A549 (cell line): ENCODE measurements at regions not wholly inside any gene's neighbourhood (a gene's known extent, or its start where the extent isn't known, plus 50 kb on each side); places are given as distances from the start of the nearest gene placed in this dataset.

Experiments
- ATAC-seq, 2 experiments: fragments of 200-7000 bp in 1 of 2; fragments of >200 bp in 1 of 2; cut with Nextera tagmentation in 1 of 2; cut with Tn5 transposase in 1 of 2; 3 replicates each; pipeline versions ENCODE4 v1.8.0 to v1.9.1; 2018 to 2020; ENCODE audit warnings: mild to moderate bottlenecking in 1 of 2, moderate library complexity in 1 of 2
- CTCF ChIA-PET: fragments of 300-600 bp; sonication (Branson Sonifier 250); formaldehyde crosslinking; extraction: SDS; loops from one replicate; lab custom pipeline; 2021; ENCODE audit warnings: antibody characterized with exemption, inconsistent platforms; lab: Yijun Ruan, JAX
- POLR2A ChIA-PET: fragments of 350-600 bp; formaldehyde crosslinking; extraction: SDS; loops from one replicate; lab custom pipeline; 2021; ENCODE audit warnings: antibody characterized with exemption, inconsistent platforms; lab: Yijun Ruan, JAX
- DNase-seq, 2 experiments: peaks; one replicate each; pipeline versions ENCODE4 v3.0.0 to v3.0.0-alpha.2; 2011 to 2016; ENCODE audit warnings: low read depth in 1 of 2, low spot score in 1 of 2
- FAIRE-seq: peaks from 2 replicates; lab custom pipeline; 2011; peaks lifted over from hg19 to GRCh38; lab: Jason Lieb, UNC
- H3K27ac ChIP-seq, 2 experiments: fragments of >200 bp; sonication (Bioruptor Twin); formaldehyde crosslinking; 3 replicates each; pipeline ENCODE4 v1.5.1; 2016 to 2017
- H3K4me1 ChIP-seq: fragments of >200 bp; sonication (Bioruptor Twin); formaldehyde crosslinking; 3 replicates; pipeline ENCODE4 v1.6.1; 2016
- H3K4me2 ChIP-seq: fragments of >200 bp; sonication (Bioruptor Twin); formaldehyde crosslinking; 3 replicates; pipeline ENCODE4 v1.6.1; 2016
- H3K4me3 ChIP-seq: fragments of >200 bp; sonication (Bioruptor Twin); formaldehyde crosslinking; 3 replicates; pipeline ENCODE4 v1.5.1; 2016
- H3K9me3 ChIP-seq: fragments of >200 bp; sonication (Bioruptor Twin); formaldehyde crosslinking; 3 replicates; pipeline ENCODE4 v1.6.1; 2016
- CBX8 ChIP-seq: fragments of 200-600 bp; sonication (generic); IDR thresholded peaks from 2 replicates; pipeline ENCODE4 v1.6.1; 2016
- CHD2 ChIP-seq: fragments of 150-350 bp; IDR thresholded peaks from 2 replicates; pipeline ENCODE4 v1.6.1; 2014; ENCODE audit warnings: low read length; ENCODE audit not compliant: partially characterized antibody
- CHD4 ChIP-seq: fragments of 200-600 bp; sonication (generic); IDR thresholded peaks from 2 replicates; pipeline ENCODE4 v1.6.1; 2016; ENCODE audit warnings: antibody characterized with exemption, mild to moderate bottlenecking, borderline replicate concordance
- EHMT2 ChIP-seq: fragments of 200-600 bp; sonication (generic); IDR thresholded peaks from 2 replicates; pipeline ENCODE4 v1.6.1; 2016; ENCODE audit warnings: antibody characterized with exemption, low read depth, mild to moderate bottlenecking, moderate library complexity
- ESRRA ChIP-seq: fragments of 150-350 bp; IDR thresholded peaks from 2 replicates; pipeline ENCODE4 v1.6.1; 2014; ENCODE audit warnings: mild to moderate bottlenecking, low read length, borderline replicate concordance
- FOSB ChIP-seq: fragments of 250-450 bp; sonication (Bioruptor Pico); IDR thresholded peaks from 2 replicates; pipeline ENCODE4 v1.5.0; 2020; ENCODE audit warnings: mild to moderate bottlenecking, moderate library complexity
- FOSL2 ChIP-seq, 2 experiments: fragments of 450-650 bp in 1 of 2; fragments of >200 bp in 1 of 2; sonication (Bioruptor Twin) in 1 of 2; formaldehyde crosslinking; IDR thresholded peaks; 2 replicates each; pipeline versions ENCODE4 v1.5.0 to v1.6.1; 2016 to 2020; ENCODE audit warnings: mild to moderate bottlenecking in 1 of 2, moderate library complexity in 1 of 2
- GATA3 ChIP-seq: IDR thresholded peaks from 2 replicates; pipeline ENCODE4 v1.6.1; 2012; ENCODE audit warnings: borderline replicate concordance
- HEYL ChIP-seq: fragments of 250-450 bp; sonication (Bioruptor Pico); IDR thresholded peaks from 2 replicates; pipeline ENCODE4 v1.8.0; 2021; ENCODE audit warnings: mild to moderate bottlenecking, moderate library complexity
- HMGXB4 ChIP-seq: fragments of 250-450 bp; sonication (Bioruptor Pico); IDR thresholded peaks from 2 replicates; pipeline ENCODE4 v1.5.0; 2021; ENCODE audit warnings: mild to moderate bottlenecking, moderate library complexity, borderline replicate concordance
- HOXB5 ChIP-seq: fragments of 250-450 bp; sonication (Bioruptor Pico); IDR thresholded peaks from 2 replicates; pipeline ENCODE4 v1.5.0; 2020; ENCODE audit warnings: mild to moderate bottlenecking, moderate library complexity
- JUN ChIP-seq, 2 experiments: fragments of >200 bp; sonication (Bioruptor Twin); formaldehyde crosslinking; IDR thresholded peaks; 2 replicates in 1 of 2; 3 replicates in 1 of 2; pipeline ENCODE4 v1.6.1; 2016 to 2017
- KDM1A ChIP-seq: fragments of 200-600 bp; sonication (generic); IDR thresholded peaks from 2 replicates; pipeline ENCODE4 v1.6.1; 2016; ENCODE audit warnings: low read depth, mild to moderate bottlenecking
- MAFK ChIP-seq: fragments of 450-650 bp; IDR thresholded peaks from 2 replicates; pipeline ENCODE4 v1.6.1; 2014; ENCODE audit not compliant: partially characterized antibody
- MYC ChIP-seq: IDR thresholded peaks from 2 replicates; pipeline ENCODE4 v1.6.1; 2012; ENCODE audit warnings: mild to moderate bottlenecking, inconsistent platforms, low read length, improper control_type of control experiment, borderline replicate concordance
- PHF8 ChIP-seq: fragments of 200-600 bp; sonication (generic); IDR thresholded peaks from 2 replicates; pipeline ENCODE4 v1.6.1; 2016; ENCODE audit warnings: low read depth, mild to moderate bottlenecking, antibody characterized with exemption, moderate library complexity, borderline replicate concordance
- POLR2A ChIP-seq: IDR thresholded peaks from 2 replicates; pipeline ENCODE4 v1.6.1; 2012; ENCODE audit warnings: mild to moderate bottlenecking, low read length
- POLR2AphosphoS2 ChIP-seq: conservative IDR thresholded peaks from 2 replicates; pipeline ENCODE4 v1.6.1; 2012; ENCODE audit warnings: low read length, improper control_type of control experiment, inconsistent platforms
- RAD21 ChIP-seq, 2 experiments: fragments of >200 bp in 1 of 2; sonication (Bioruptor Twin) in 1 of 2; formaldehyde crosslinking in 1 of 2; IDR thresholded peaks in 1 of 2; conservative IDR thresholded peaks in 1 of 2; 2 replicates in 1 of 2; 3 replicates in 1 of 2; pipeline ENCODE4 v1.6.1; 2012 to 2018; ENCODE audit warnings: inconsistent platforms in 1 of 2
- RFX5 ChIP-seq: fragments of 450-650 bp; IDR thresholded peaks from 2 replicates; pipeline ENCODE4 v1.7.1; 2014; ENCODE audit warnings: antibody characterized with exemption, mild to moderate bottlenecking, moderate library complexity
- SREBF2 ChIP-seq: fragments of 450-650 bp; IDR thresholded peaks from 2 replicates; pipeline ENCODE4 v1.6.1; 2014; ENCODE audit warnings: mild to moderate bottlenecking, moderate library complexity
- TP53 ChIP-seq: fragments of 250-450 bp; sonication (Bioruptor Pico); IDR thresholded peaks from 2 replicates; pipeline ENCODE4 v1.5.0; 2021; ENCODE audit warnings: mild to moderate bottlenecking, moderate library complexity
- WGBS: methylation state at CpG from one replicate; pipeline ENCODE4 v1.1.6; 2017; ENCODE audit errors: missing lambda C conversion rate; 5-methylcytosine and 5-hydroxymethylcytosine counted together
- TF ChIP-seq, protein P1 (sequence below): fragments of >200 bp; sonication (Bioruptor Twin); formaldehyde crosslinking; IDR thresholded peaks from 2 replicates; pipeline ENCODE4 v1.6.1; 2016
- TF ChIP-seq, protein P2 (sequence below): fragments of 150-350 bp; IDR thresholded peaks from 2 replicates; pipeline ENCODE4 v1.6.1; 2014; ENCODE audit warnings: low read depth, mild to moderate bottlenecking, low read length
- TF ChIP-seq, protein P3 (sequence below): fragments of >200 bp; sonication (Bioruptor Twin); formaldehyde crosslinking; IDR thresholded peaks from 3 replicates; pipeline ENCODE4 v1.6.1; 2016

DNA sequence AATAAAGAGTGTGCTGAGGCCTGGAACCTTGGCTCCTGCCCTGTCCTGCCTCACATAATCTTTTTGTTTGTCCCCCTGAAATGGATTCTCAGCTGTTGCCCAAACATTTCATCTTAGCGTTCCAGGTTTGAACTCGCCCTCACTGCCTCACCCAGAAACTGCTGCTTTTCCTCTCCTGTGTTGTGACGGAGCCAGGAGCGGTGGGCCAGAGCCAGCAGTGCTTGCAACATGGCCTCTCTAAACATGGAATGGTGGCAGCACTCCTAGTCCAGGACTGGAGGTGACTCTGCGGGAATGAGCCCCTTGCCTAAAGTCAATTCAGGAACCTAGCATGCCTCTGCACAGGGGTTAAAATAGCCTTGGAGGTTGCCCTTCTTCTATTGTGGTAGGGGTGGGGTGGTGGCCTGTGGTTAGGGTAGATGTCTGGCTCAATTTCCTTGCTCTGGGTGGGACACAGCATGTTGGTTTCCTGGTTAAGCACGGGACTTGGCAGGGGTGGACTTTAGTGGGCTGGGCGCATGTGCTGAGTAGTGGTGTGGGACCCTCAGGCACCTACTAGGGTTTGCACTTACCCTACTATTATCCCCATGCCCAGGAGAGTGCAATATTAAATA is 101.6 kb downstream of the SLC25A46 start:
- CTCF ChIA-PET, result no interaction called here
- 44% methylated on average over 6 of the region's 7 CpGs for WGBS

DNA sequence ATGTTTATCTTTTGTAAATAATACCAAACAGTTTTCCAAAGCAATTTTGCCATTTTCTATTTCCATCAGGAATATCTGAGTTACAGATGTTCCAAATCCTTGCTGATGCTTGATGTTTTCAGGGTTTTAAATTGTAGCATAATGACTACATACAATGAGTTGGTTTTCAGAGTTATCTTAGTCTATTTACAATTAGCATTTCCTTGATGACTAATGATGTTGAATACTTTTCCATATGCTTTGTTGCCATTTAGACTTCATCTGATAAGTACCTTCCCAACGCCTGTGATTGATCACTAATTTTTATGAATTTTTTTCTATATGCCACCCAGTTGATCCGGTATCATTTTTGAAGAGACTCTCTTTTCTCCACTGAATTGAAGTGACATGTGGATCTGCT is 102.3 kb downstream of the SLC25A46 start:
- Histone ChIP-seq H3K4me1 (no peaks in the 10 kb centered on the region), H3K4me3 (no peak overlapping the region), H3K4me2 (no peak overlapping the region), H3K9me3 (no peaks in the 10 kb centered on the region), H3K27ac (no peak overlapping the region)
- WGBS, result 28% methylated on average over 2 of the region's 2 CpGs
- ATAC-seq (no peak), DNase-seq (no peak), FAIRE-seq (no peak)
- ChIA-PET POLR2A (no interaction called here), CTCF (no interaction called here)
- no peak for TF ChIP-seq MYC
- no peak for TF ChIP-seq ESRRA
- TF ChIP-seq, protein P1, sequence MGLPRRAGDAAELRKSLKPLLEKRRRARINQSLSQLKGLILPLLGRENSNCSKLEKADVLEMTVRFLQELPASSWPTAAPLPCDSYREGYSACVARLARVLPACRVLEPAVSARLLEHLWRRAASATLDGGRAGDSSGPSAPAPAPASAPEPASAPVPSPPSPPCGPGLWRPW, result no peak
- TF ChIP-seq TP53 (CRISPR knock-in tag), result no peak
- TF ChIP-seq JUN (IDR thresholded peaks at IDR 0.05), result no peak
- no peak for TF ChIP-seq GATA3
- no peak for TF ChIP-seq CBX8
- TF ChIP-seq RAD21 (conservative IDR thresholded peaks at IDR 0.05 in 1 of 2, IDR thresholded peaks at IDR 0.05 in 1 of 2), result no peak
- TF ChIP-seq, protein P2, sequence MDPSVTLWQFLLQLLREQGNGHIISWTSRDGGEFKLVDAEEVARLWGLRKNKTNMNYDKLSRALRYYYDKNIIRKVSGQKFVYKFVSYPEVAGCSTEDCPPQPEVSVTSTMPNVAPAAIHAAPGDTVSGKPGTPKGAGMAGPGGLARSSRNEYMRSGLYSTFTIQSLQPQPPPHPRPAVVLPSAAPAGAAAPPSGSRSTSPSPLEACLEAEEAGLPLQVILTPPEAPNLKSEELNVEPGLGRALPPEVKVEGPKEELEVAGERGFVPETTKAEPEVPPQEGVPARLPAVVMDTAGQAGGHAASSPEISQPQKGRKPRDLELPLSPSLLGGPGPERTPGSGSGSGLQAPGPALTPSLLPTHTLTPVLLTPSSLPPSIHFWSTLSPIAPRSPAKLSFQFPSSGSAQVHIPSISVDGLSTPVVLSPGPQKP, result no peak
- TF ChIP-seq HMGXB4 (CRISPR knock-in tag), result no peak
- TF ChIP-seq HEYL (CRISPR knock-in tag), result no peak
- no peak for TF ChIP-seq POLR2AphosphoS2
- no peak for TF ChIP-seq CHD2
- TF ChIP-seq, protein P3, sequence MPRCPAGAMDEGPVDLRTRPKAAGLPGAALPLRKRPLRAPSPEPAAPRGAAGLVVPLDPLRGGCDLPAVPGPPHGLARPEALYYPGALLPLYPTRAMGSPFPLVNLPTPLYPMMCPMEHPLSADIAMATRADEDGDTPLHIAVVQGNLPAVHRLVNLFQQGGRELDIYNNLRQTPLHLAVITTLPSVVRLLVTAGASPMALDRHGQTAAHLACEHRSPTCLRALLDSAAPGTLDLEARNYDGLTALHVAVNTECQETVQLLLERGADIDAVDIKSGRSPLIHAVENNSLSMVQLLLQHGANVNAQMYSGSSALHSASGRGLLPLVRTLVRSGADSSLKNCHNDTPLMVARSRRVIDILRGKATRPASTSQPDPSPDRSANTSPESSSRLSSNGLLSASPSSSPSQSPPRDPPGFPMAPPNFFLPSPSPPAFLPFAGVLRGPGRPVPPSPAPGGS, result no peak

More for the DNA sequence above, 101.6 kb downstream of the SLC25A46 start:
- no peak for FAIRE-seq
- H3K4me2 ChIP-seq, result no peak overlapping the region
- H3K9me3 ChIP-seq, result no peaks in the 10 kb centered on the region
- H3K4me1 ChIP-seq, result no peaks in the 10 kb centered on the region
- POLR2A ChIA-PET, result no interaction called here
- no peak for ATAC-seq
- no peak for DNase-seq
- TF ChIP-seq RFX5 (no peak), HOXB5 (CRISPR knock-in tag) (no peak), CHD4 (no peak), FOSL2 (IDR thresholded peaks at IDR 0.05) (no peak), FOSL2 (CRISPR knock-in tag; IDR thresholded peaks at IDR 0.05) (no peak), EHMT2 (no peak), POLR2A (no peak), SREBF2 (no peak), PHF8 (no peak), MAFK (no peak), FOSB (no peak), KDM1A (no peak)
- TF ChIP-seq, protein P3, result no peak
- TF ChIP-seq, all 56 proteins: peak for 0
- Histone ChIP-seq H3K4me3 (no peak overlapping the region), H3K27ac (no peak overlapping the region)
